GM23338 (cell line): ENCODE measurements at regions not wholly inside any gene's neighbourhood (a gene's known extent, or its start where the extent isn't known, plus 50 kb on each side); places are given as distances from the start of the nearest gene placed in this dataset.

Source experiments
- ATAC-seq: fragments of 200-7000 bp; cut with Tn5 transposase; 3 replicates; pipeline ENCODE4 v1.9.1; 2020
- DNase-seq: peaks from one replicate; pipeline ENCODE4 v3.0.0-alpha.2; 2015; ENCODE audit warnings: low spot score
- H2AFZ ChIP-seq: fragments of 200-600 bp; sonication (generic); 2 replicates; pipeline ENCODE4 v1.8.0; 2016; ENCODE audit warnings: antibody characterized with exemption, mild to moderate bottlenecking, moderate library complexity
- H3F3A ChIP-seq: fragments of 200-600 bp; sonication (generic); replicated peaks from 2 replicates; pipeline ENCODE4 v1.8.0; 2017; ENCODE audit warnings: antibody characterized with exemption, mixed run types, low read depth
- H3K27ac ChIP-seq: fragments of 200-600 bp; sonication (generic); 2 replicates; pipeline ENCODE4 v1.6.1; 2016; ENCODE audit warnings: low read depth
- H3K27me3 ChIP-seq: fragments of 200-600 bp; sonication (generic); 2 replicates; pipeline ENCODE4 v1.8.0; 2016; ENCODE audit warnings: mild to moderate bottlenecking, mixed run types, moderate library complexity; ENCODE audit not compliant: insufficient read depth
- H3K36me3 ChIP-seq: fragments of 200-600 bp; sonication (generic); 2 replicates; pipeline ENCODE4 v1.8.0; 2016; ENCODE audit warnings: mild to moderate bottlenecking; ENCODE audit not compliant: insufficient read depth
- H3K4me1 ChIP-seq: fragments of 200-600 bp; sonication (generic); 2 replicates; pipeline ENCODE4 v1.8.0; 2016; ENCODE audit warnings: mild to moderate bottlenecking, moderate library complexity; ENCODE audit not compliant: insufficient read depth
- H3K4me2 ChIP-seq: fragments of 200-600 bp; sonication (generic); 2 replicates; pipeline ENCODE4 v1.7.1; 2017; ENCODE audit warnings: mixed run types
- H3K4me3 ChIP-seq: fragments of 200-600 bp; sonication (generic); 2 replicates; pipeline ENCODE4 v1.6.1; 2016; ENCODE audit warnings: mixed run types
- H3K79me2 ChIP-seq: fragments of 200-600 bp; sonication (generic); replicated peaks from 2 replicates; pipeline ENCODE4 v1.8.0; 2017; ENCODE audit warnings: mild to moderate bottlenecking; ENCODE audit not compliant: insufficient read depth
- H3K9me2 ChIP-seq: fragments of 200-600 bp; sonication (generic); 2 replicates; pipeline ENCODE4 v1.8.0; 2017; ENCODE audit not compliant: insufficient read depth
- H4K20me1 ChIP-seq: fragments of 200-600 bp; sonication (generic); replicated peaks from 2 replicates; pipeline ENCODE4 v1.8.0; 2017; ENCODE audit warnings: mild to moderate bottlenecking; ENCODE audit not compliant: insufficient read depth
- H3K27ac Mint-ChIP-seq: 2 replicates; pipeline ENCODE4 v1.8.0; 2020; ENCODE audit warnings: inconsistent platforms, mild to moderate bottlenecking, moderate library complexity, mixed read lengths
- H3K27me3 Mint-ChIP-seq: 3 replicates; pipeline ENCODE4 v1.8.0; 2022; ENCODE audit warnings: low read depth, mild to moderate bottlenecking, moderate library complexity, mixed read lengths, inconsistent platforms; ENCODE audit not compliant: insufficient read depth, poor library complexity
- H3K36me3 Mint-ChIP-seq: 3 replicates; pipeline ENCODE4 v1.8.0; 2021; ENCODE audit warnings: low read depth, mild to moderate bottlenecking, inconsistent platforms, moderate library complexity, mixed read lengths
- H3K4me1 Mint-ChIP-seq: 3 replicates; pipeline ENCODE4 v1.8.0; 2020; ENCODE audit warnings: mild to moderate bottlenecking, inconsistent platforms, mixed read lengths
- H3K4me3 Mint-ChIP-seq: 3 replicates; pipeline ENCODE4 v1.8.0; 2021; ENCODE audit warnings: moderate library complexity, mild to moderate bottlenecking, inconsistent platforms, mixed read lengths
- H3K9me3 Mint-ChIP-seq: 3 replicates; pipeline ENCODE4 v1.8.0; 2020; ENCODE audit warnings: moderate library complexity, mild to moderate bottlenecking, inconsistent platforms, mixed read lengths
- EZH2phosphoT487 ChIP-seq: fragments of 200-600 bp; sonication (generic); IDR thresholded peaks from one replicate; pipeline ENCODE4 v1.8.1; 2018; ENCODE audit warnings: antibody characterized with exemption; ENCODE audit not compliant: unreplicated experiment
- JUNB ChIP-seq: IDR thresholded peaks from one replicate; pipeline ENCODE4 v1.6.1; 2016; ENCODE audit warnings: antibody characterized with exemption; ENCODE audit not compliant: unreplicated experiment
- POLR2AphosphoS5 ChIP-seq: IDR thresholded peaks from 2 replicates; pipeline ENCODE4 v1.6.1; 2016; ENCODE audit warnings: antibody characterized with exemption, low read depth
- TF ChIP-seq, protein P1 (sequence below): fragments of 250-450 bp; sonication (Bioruptor Pico); IDR thresholded peaks from 2 replicates; pipeline ENCODE4 v1.5.0; 2020; ENCODE audit warnings: mild to moderate bottlenecking, moderate library complexity
- TF ChIP-seq, protein P2 (sequence below), 2 experiments: fragments of 200-600 bp in 1 of 2; sonication (generic) in 1 of 2; conservative IDR thresholded peaks; 2 replicates each; pipeline versions ENCODE4 v1.5.1 to v1.6.1; 2016 to 2017; ENCODE audit warnings: antibody characterized with exemption in 2 of 2, low read depth in 2 of 2, mild to moderate bottlenecking in 2 of 2, moderate library complexity in 1 of 2

DNA sequence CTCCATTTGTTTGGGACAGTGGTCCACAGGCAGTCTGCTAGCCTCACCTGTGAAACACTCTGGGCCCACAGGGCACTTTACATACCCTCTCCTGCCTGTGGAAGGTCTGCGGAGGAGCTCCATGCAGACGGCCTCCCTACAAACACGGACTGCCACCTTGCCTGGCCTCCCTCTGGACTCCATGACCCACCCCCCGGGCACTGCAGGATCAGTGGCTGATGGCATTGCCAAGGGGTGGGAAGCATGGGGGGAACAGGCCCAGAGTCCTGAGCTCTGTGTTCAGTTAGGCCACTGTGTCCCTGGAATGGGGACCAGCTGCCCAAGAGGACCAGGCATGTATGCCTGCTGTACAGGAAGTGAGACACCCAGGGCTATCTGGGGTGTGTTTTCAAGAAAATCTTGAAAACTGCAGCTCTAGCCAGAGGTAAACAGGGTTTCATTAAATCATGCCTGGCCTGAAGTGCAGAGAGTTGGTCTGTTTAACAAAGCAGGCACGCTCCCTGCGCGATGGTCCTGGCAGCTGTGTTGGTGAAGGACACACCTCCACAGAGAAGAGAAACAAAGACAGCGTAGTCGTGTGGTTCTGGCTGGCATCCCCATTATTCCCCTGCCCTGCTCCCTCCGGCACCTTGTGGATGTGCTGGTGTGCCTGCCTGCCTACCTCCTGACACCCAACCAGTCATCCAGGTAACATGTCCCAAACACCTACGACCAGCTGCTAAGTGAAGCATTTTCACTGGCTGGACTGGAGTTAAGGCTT lies 470.8 kb upstream of the ZMIZ1 start (continued):
- TF ChIP-seq, protein P1, sequence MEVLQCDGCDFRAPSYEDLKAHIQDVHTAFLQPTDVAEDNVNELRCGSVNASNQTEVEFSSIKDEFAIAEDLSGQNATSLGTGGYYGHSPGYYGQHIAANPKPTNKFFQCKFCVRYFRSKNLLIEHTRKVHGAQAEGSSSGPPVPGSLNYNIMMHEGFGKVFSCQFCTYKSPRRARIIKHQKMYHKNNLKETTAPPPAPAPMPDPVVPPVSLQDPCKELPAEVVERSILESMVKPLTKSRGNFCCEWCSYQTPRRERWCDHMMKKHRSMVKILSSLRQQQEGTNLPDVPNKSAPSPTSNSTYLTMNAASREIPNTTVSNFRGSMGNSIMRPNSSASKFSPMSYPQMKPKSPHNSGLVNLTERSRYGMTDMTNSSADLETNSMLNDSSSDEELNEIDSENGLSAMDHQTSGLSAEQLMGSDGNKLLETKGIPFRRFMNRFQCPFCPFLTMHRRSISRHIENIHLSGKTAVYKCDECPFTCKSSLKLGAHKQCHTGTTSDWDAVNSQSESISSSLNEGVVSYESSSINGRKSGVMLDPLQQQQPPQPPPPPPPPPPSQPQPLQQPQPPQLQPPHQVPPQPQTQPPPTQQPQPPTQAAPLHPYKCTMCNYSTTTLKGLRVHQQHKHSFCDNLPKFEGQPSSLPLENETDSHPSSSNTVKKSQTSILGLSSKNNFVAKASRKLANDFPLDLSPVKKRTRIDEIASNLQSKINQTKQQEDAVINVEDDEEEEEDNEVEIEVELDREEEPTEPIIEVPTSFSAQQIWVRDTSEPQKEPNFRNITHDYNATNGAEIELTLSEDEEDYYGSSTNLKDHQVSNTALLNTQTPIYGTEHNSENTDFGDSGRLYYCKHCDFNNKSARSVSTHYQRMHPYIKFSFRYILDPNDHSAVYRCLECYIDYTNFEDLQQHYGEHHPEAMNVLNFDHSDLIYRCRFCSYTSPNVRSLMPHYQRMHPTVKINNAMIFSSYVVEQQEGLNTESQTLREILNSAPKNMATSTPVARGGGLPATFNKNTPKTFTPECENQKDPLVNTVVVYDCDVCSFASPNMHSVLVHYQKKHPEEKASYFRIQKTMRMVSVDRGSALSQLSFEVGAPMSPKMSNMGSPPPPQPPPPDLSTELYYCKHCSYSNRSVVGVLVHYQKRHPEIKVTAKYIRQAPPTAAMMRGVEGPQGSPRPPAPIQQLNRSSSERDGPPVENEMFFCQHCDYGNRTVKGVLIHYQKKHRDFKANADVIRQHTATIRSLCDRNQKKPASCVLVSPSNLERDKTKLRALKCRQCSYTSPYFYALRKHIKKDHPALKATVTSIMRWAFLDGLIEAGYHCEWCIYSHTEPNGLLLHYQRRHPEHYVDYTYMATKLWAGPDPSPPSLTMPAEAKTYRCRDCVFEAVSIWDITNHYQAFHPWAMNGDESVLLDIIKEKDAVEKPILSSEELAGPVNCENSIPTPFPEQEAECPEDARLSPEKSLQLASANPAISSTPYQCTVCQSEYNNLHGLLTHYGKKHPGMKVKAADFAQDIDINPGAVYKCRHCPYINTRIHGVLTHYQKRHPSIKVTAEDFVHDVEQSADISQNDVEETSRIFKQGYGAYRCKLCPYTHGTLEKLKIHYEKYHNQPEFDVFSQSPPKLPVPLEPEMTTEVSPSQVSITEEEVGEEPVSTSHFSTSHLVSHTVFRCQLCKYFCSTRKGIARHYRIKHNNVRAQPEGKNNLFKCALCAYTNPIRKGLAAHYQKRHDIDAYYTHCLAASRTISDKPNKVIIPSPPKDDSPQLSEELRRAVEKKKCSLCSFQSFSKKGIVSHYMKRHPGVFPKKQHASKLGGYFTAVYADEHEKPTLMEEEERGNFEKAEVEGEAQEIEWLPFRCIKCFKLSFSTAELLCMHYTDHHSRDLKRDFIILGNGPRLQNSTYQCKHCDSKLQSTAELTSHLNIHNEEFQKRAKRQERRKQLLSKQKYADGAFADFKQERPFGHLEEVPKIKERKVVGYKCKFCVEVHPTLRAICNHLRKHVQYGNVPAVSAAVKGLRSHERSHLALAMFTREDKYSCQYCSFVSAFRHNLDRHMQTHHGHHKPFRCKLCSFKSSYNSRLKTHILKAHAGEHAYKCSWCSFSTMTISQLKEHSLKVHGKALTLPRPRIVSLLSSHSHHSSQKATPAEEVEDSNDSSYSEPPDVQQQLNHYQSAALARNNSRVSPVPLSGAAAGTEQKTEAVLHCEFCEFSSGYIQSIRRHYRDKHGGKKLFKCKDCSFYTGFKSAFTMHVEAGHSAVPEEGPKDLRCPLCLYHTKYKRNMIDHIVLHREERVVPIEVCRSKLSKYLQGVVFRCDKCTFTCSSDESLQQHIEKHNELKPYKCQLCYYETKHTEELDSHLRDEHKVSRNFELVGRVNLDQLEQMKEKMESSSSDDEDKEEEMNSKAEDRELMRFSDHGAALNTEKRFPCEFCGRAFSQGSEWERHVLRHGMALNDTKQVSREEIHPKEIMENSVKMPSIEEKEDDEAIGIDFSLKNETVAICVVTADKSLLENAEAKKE (CRISPR knock-in tag): no peak
- TF ChIP-seq POLR2AphosphoS5: no peak
- TF ChIP-seq JUNB: no peak

DNA sequence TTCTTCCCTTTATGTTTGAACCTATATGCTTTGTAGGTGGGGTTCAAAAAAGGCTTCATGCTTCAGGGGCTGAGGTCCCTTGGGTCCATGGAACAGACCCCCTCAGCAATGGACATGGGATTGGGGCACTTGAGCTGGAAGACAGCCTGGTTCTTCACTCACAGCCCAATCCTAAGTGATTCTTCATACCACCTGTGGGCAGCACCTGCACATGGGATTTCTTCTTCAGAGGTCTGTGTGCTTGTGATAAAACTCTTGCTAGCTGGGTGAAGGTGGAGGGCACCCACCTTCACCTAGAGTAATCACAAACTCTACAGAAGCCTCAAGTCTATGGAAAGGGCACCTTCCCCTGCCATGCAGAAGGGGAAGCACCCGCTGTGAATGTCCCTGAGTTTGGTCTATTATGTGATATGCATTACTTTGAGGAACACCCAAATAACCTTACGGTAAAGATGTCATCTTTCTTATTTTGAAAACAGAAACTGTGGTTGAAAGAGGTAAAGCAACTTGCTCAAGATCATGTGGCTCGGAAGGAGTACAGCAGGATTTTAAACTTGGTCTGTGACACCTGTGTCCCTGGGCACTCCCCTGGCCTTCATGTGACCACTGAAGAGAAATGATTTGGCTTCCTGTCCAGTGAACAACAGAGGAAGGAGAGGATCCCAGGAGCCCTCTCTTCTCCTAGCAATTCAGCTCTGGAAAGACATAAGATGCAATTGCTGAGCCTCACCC lies 469.5 kb upstream of the ZMIZ1 start:
- Mint-ChIP-seq H3K36me3 (no peaks in the 10 kb centered on the region), H3K4me1 (no peaks in the 10 kb centered on the region), H3K9me3 (no peaks in the 10 kb centered on the region), H3K27ac (no peak overlapping the region), H3K27me3 (peaks cover 2% of the 10 kb centered on the region), H3K4me3 (no peak overlapping the region)
- Histone ChIP-seq H3K36me3 (no peaks in the 10 kb centered on the region), H3K4me1 (no peaks in the 10 kb centered on the region), H3K4me3 (no peak overlapping the region), H3F3A (no peaks in the 10 kb centered on the region), H3K27ac (no peak overlapping the region), H2AFZ (no peak overlapping the region), H3K4me2 (no peak overlapping the region), H4K20me1 (no peaks in the 10 kb centered on the region), H3K9me2 (peaks cover 12% of the 10 kb centered on the region; the same call in 1 of the 2 replicates), H3K27me3 (no peaks in the 10 kb centered on the region), H3K79me2 (no peaks in the 10 kb centered on the region)
- TF ChIP-seq, protein P2, sequence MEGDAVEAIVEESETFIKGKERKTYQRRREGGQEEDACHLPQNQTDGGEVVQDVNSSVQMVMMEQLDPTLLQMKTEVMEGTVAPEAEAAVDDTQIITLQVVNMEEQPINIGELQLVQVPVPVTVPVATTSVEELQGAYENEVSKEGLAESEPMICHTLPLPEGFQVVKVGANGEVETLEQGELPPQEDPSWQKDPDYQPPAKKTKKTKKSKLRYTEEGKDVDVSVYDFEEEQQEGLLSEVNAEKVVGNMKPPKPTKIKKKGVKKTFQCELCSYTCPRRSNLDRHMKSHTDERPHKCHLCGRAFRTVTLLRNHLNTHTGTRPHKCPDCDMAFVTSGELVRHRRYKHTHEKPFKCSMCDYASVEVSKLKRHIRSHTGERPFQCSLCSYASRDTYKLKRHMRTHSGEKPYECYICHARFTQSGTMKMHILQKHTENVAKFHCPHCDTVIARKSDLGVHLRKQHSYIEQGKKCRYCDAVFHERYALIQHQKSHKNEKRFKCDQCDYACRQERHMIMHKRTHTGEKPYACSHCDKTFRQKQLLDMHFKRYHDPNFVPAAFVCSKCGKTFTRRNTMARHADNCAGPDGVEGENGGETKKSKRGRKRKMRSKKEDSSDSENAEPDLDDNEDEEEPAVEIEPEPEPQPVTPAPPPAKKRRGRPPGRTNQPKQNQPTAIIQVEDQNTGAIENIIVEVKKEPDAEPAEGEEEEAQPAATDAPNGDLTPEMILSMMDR (conservative IDR thresholded peaks at IDR 0.05; ENCODE audit: low read depth in 2 of 2): peak in 1 of 2 experiments; percentile 13; a peak in 1 of 4 replicates
- TF ChIP-seq EZH2phosphoT487: no peak
- DNase-seq (no peak), ATAC-seq (no peak)
